Daoy (cell line): ENCODE measurements at regions not wholly inside any gene's neighbourhood (a gene's known extent, or its start where the extent isn't known, plus 50 kb on each side); places are given as distances from the start of the nearest gene placed in this dataset.

Experiments used
- DNase-seq: peaks from one replicate; pipeline ENCODE4 v3.0.0-alpha.2; 2015; ENCODE audit warnings: low read depth

- DNase-seq: peak; percentile 57
Measured at GRCh38 chr11:8826139-8826786, 84.7 kb upstream of the AKIP1 start.

GRCh38 chr11:8826901-8827560 lies 84.0 kb upstream of the AKIP1 start:
- no peak for DNase-seq

GRCh38 chr11:8828046-8828445 lies 82.9 kb upstream of the AKIP1 start:
- no peak for DNase-seq

- DNase-seq: no peak
Measured at GRCh38 chr11:8828580-8829361, 82.2 kb upstream of the AKIP1 start.

GRCh38 chr11:8829556-8829955 lies 81.4 kb upstream of the AKIP1 start:
- no peak for DNase-seq

GRCh38 chr11:8830641-8831040 lies 80.3 kb upstream of the AKIP1 start:
- no peak for DNase-seq

- DNase-seq: no peak
Measured at GRCh38 chr11:8831861-8832260, 79.1 kb upstream of the AKIP1 start.

- DNase-seq: peak; percentile 80
Measured at GRCh38 chr11:8832571-8833260, 78.3 kb upstream of the AKIP1 start.

- peak; percentile 69 for DNase-seq
Measured at GRCh38 chr11:8833568-8834315, 77.2 kb upstream of the AKIP1 start.

GRCh38 chr11:8834379-8834778 lies 76.6 kb upstream of the AKIP1 start:
- DNase-seq: no peak

GRCh38 chr11:8838248-8838647 lies 72.7 kb upstream of the AKIP1 start:
- DNase-seq: no peak

- no peak for DNase-seq
Measured at GRCh38 chr11:8839306-8839956, 71.6 kb upstream of the AKIP1 start.

- peak; percentile 77 for DNase-seq
Measured at GRCh38 chr11:8839957-8840945, 70.7 kb upstream of the AKIP1 start.

- DNase-seq: peak; percentile 49
Measured at GRCh38 chr11:8841899-8842298, 69.1 kb upstream of the AKIP1 start.

- DNase-seq: no peak
Measured at GRCh38 chr11:8858808-8859207, 52.2 kb upstream of the AKIP1 start.
